ENCODE measurements at regions not wholly inside any gene's neighbourhood (a gene's known extent, or its start where the extent isn't known, plus 50 kb on each side); places are given as distances from the start of the nearest gene placed in this dataset.

- no peak for TF ChIP-seq CTCF (IDR thresholded peaks at IDR 0.05)
- TF ChIP-seq POLR2A (IDR thresholded peaks at IDR 0.05): no peak
- TF ChIP-seq POLR2AphosphoS5 (IDR thresholded peaks at IDR 0.05; ENCODE audit: insufficient read depth in 1 of 2, low read depth in 1 of 2): no peak
Observed at GRCh38 chr18:49666045-49666775, 104.4 kb downstream of the LIPG start.

Data from vagina (tissue), 2 donors.